ENCODE measurements at regions not wholly inside any gene's neighbourhood (a gene's known extent, or its start where the extent isn't known, plus 50 kb on each side); places are given as distances from the start of the nearest gene placed in this dataset.
"Not testable (repeated sequence)": the region's sequence is repeated elsewhere in the genome, so short reads cannot be mapped to it uniquely, and the experiment has no call there.

DNA sequence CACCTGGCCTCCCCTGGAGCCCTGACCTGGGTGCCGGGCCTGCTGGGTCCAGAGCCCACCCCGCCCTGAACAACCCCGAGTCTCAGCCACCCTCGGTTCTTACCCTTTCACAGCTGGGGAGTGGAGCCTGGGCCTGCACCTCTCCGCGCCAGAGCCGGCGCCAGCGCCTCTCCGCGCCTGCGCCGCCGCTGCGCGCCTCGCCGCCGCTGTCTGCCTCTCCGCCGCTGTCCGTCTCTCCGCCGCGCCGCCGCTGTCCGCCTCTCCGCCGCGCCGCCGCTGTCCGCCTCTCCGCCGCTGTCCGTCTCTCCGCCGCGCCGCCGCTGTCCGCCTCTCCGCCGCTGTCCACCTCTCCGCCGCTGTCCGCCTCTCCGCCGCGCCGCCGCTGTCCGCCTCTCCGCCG is 326.9 kb upstream of the PLGLB1 start:
- TF ChIP-seq POLR2A, CTCF, POLR2AphosphoS5 (IDR thresholded peaks at IDR 0.05): not testable (repeated sequence)
